Skeletal muscle tissue (tissue), 3 donors: ENCODE measurements at regions not wholly inside any gene's neighbourhood (a gene's known extent, or its start where the extent isn't known, plus 50 kb on each side); places are given as distances from the start of the nearest gene placed in this dataset.

Source experiments
- H3K27ac ChIP-seq: one replicate; pipeline ENCODE4 v1.7.0; 2013; ENCODE audit warnings: mild to moderate bottlenecking, low read depth, low read length, inconsistent platforms
- H3K27me3 ChIP-seq, 3 donors: one replicate each; pipeline ENCODE4 v1.7.0; 2013; ENCODE audit warnings: low read length in 3 of 3; ENCODE audit not compliant: control insufficient read depth in 3 of 3, insufficient read depth in 3 of 3
- H3K36me3 ChIP-seq, 3 donors: one replicate each; pipeline ENCODE4 v1.7.0; 2013; ENCODE audit warnings: low read length in 3 of 3; ENCODE audit not compliant: control insufficient read depth in 3 of 3, insufficient read depth in 3 of 3
- H3K4me1 ChIP-seq, 3 donors: one replicate each; pipeline ENCODE4 v1.7.0; 2013; ENCODE audit warnings: low read length in 3 of 3, mild to moderate bottlenecking in 3 of 3; ENCODE audit not compliant: control insufficient read depth in 3 of 3, insufficient read depth in 3 of 3
- H3K4me3 ChIP-seq, 3 donors: one replicate each; pipeline ENCODE4 v1.7.0; 2013; ENCODE audit warnings: low read length in 3 of 3
- H3K9ac ChIP-seq, 3 donors: one replicate each; pipeline ENCODE4 v1.7.0; 2013; ENCODE audit warnings: low read length in 3 of 3, mild to moderate bottlenecking in 3 of 3, moderate library complexity in 2 of 3, low read depth in 1 of 3
- H3K9me3 ChIP-seq, 3 donors: one replicate each; pipeline ENCODE4 v1.7.0; 2013; ENCODE audit warnings: low read length in 3 of 3; ENCODE audit not compliant: control insufficient read depth in 3 of 3
- donor health status: Osteomylitis.

GRCh38 chr7:41029072-41029499, 673.8 kb downstream of the INHBA start:
- no peak overlapping the region for H3K27ac ChIP-seq
- H3K9me3 ChIP-seq = no peaks in the 10 kb centered on the region
- H3K27me3 ChIP-seq = no peaks in the 10 kb centered on the region
- no peaks in the 10 kb centered on the region for H3K36me3 ChIP-seq
- H3K4me3 ChIP-seq = no peak overlapping the region
- no peak overlapping the region for H3K9ac ChIP-seq
- no peaks in the 10 kb centered on the region for H3K4me1 ChIP-seq

GRCh38 chr7:41028580-41028979, 674.3 kb downstream of the INHBA start:
- Histone ChIP-seq H3K9ac (no peak overlapping the region), H3K4me1 (no peaks in the 10 kb centered on the region), H3K4me3 (no peak overlapping the region), H3K27me3 (no peaks in the 10 kb centered on the region), H3K27ac (no peak overlapping the region), H3K9me3 (no peaks in the 10 kb centered on the region), H3K36me3 (no peaks in the 10 kb centered on the region)

GRCh38 chr7:41027428-41028115, 675.3 kb downstream of the INHBA start:
- Histone ChIP-seq H3K27ac (no peak overlapping the region), H3K27me3 (peaks cover 0 to 2% (median 0%) of the 10 kb centered on the region in 3 donors), H3K36me3 (no peaks in the 10 kb centered on the region), H3K9ac (no peak overlapping the region), H3K4me3 (no peak overlapping the region), H3K9me3 (no peaks in the 10 kb centered on the region), H3K4me1 (no peaks in the 10 kb centered on the region)

GRCh38 chr7:41024126-41024525, 678.8 kb downstream of the INHBA start:
- Histone ChIP-seq H3K36me3 (no peaks in the 10 kb centered on the region), H3K9ac (no peak overlapping the region), H3K4me1 (no peaks in the 10 kb centered on the region), H3K9me3 (no peaks in the 10 kb centered on the region), H3K4me3 (no peak overlapping the region), H3K27me3 (peaks cover 0 to 2% (median 0%) of the 10 kb centered on the region in 3 donors), H3K27ac (no peak overlapping the region)

GRCh38 chr7:41020056-41020455, 682.8 kb downstream of the INHBA start:
- Histone ChIP-seq H3K4me1 (no peaks in the 10 kb centered on the region), H3K36me3 (no peaks in the 10 kb centered on the region), H3K4me3 (no peak overlapping the region), H3K9me3 (no peaks in the 10 kb centered on the region), H3K9ac (no peak overlapping the region), H3K27me3 (peaks cover 0 to 2% (median 0%) of the 10 kb centered on the region in 3 donors), H3K27ac (no peak overlapping the region)

- no peak overlapping the region for H3K4me3 ChIP-seq
- H3K9me3 ChIP-seq = no peaks in the 10 kb centered on the region
- no peaks in the 10 kb centered on the region for H3K4me1 ChIP-seq
- no peak overlapping the region for H3K9ac ChIP-seq
- H3K27me3 ChIP-seq = no peaks in the 10 kb centered on the region
- no peak overlapping the region for H3K27ac ChIP-seq
- no peaks in the 10 kb centered on the region for H3K36me3 ChIP-seq
Observed at GRCh38 chr7:41013117-41013516, 689.8 kb downstream of the INHBA start.

GRCh38 chr7:41012041-41012440, 690.8 kb downstream of the INHBA start:
- Histone ChIP-seq H3K4me3 (no peak overlapping the region), H3K27me3 (no peaks in the 10 kb centered on the region), H3K9me3 (no peaks in the 10 kb centered on the region), H3K4me1 (no peaks in the 10 kb centered on the region), H3K36me3 (no peaks in the 10 kb centered on the region), H3K9ac (no peak overlapping the region), H3K27ac (no peak overlapping the region)

- Histone ChIP-seq H3K9ac (no peak overlapping the region), H3K9me3 (no peaks in the 10 kb centered on the region), H3K27ac (no peak overlapping the region), H3K36me3 (no peaks in the 10 kb centered on the region), H3K4me1 (no peaks in the 10 kb centered on the region), H3K4me3 (no peak overlapping the region), H3K27me3 (no peaks in the 10 kb centered on the region)
Observed at GRCh38 chr7:41010967-41011366, 691.9 kb downstream of the INHBA start.

- Histone ChIP-seq H3K36me3 (no peaks in the 10 kb centered on the region), H3K27ac (no peak overlapping the region), H3K9ac (no peak overlapping the region), H3K4me1 (no peaks in the 10 kb centered on the region), H3K27me3 (no peaks in the 10 kb centered on the region), H3K9me3 (no peaks in the 10 kb centered on the region), H3K4me3 (no peak overlapping the region)
Observed at GRCh38 chr7:41010418-41010817, 692.5 kb downstream of the INHBA start.

GRCh38 chr7:41007811-41008210, 695.1 kb downstream of the INHBA start:
- H3K9ac ChIP-seq = no peak overlapping the region
- H3K4me1 ChIP-seq = no peaks in the 10 kb centered on the region
- no peak overlapping the region for H3K27ac ChIP-seq
- no peaks in the 10 kb centered on the region for H3K27me3 ChIP-seq
- no peaks in the 10 kb centered on the region for H3K36me3 ChIP-seq
- H3K9me3 ChIP-seq = no peaks in the 10 kb centered on the region
- no peak overlapping the region for H3K4me3 ChIP-seq
